Astrocyte of the cerebellum (primary cell): ENCODE measurements at regions not wholly inside any gene's neighbourhood (a gene's known extent, or its start where the extent isn't known, plus 50 kb on each side); places are given as distances from the start of the nearest gene placed in this dataset.

Source experiments
- DNase-seq: peaks from one replicate; pipeline ENCODE4 v3.0.0-alpha.2; 2011; ENCODE audit warnings: low read depth
- H3K4me3 ChIP-seq: 2 replicates; pipeline ENCODE4 v1.5.1; 2011; ENCODE audit warnings: mild to moderate bottlenecking, low read depth, low read length, moderate library complexity
- CTCF ChIP-seq: IDR thresholded peaks from 2 replicates; pipeline ENCODE4 v1.5.1; 2012; ENCODE audit warnings: low read length, low read depth, moderate library complexity, mild to moderate bottlenecking; ENCODE audit errors: missing control alignments
- in situ Hi-C: cut with HindIII; loops from 2 replicates; pipeline ENCODE4 v1.10.0; 2017; ENCODE audit warnings: low sequenced_read_pairs

- TF ChIP-seq CTCF = no peak
- in situ Hi-C loops = no loop called here
- no peak overlapping the region for H3K4me3 ChIP-seq
- no peak for DNase-seq
These were observed 294.8 kb downstream of the SNX13 start for GRCh38 chr7:17645500-17645899.

- in situ Hi-C loops = no loop called here
- peak; percentile 47 for TF ChIP-seq CTCF
- H3K4me3 ChIP-seq = no peak overlapping the region
- DNase-seq = peak; percentile 47
These were observed 293.9 kb downstream of the SNX13 start for GRCh38 chr7:17646253-17646956.

- in situ Hi-C loops = no loop called here
- no peak for TF ChIP-seq CTCF
- no peak overlapping the region for H3K4me3 ChIP-seq
- no peak for DNase-seq
These were observed 289.0 kb downstream of the SNX13 start for GRCh38 chr7:17651341-17651740.

- no peak overlapping the region for H3K4me3 ChIP-seq
- DNase-seq = peak; percentile 88
- TF ChIP-seq CTCF = peak; percentile 51
- in situ Hi-C loops = no loop called here
These were observed 288.4 kb downstream of the SNX13 start for GRCh38 chr7:17651863-17652385.

- TF ChIP-seq CTCF = no peak
- in situ Hi-C loops = no loop called here
- no peak for DNase-seq
- no peak overlapping the region for H3K4me3 ChIP-seq
These were observed 285.4 kb downstream of the SNX13 start for GRCh38 chr7:17654940-17655339.

GRCh38 chr7:17659126-17659525, 281.2 kb downstream of the SNX13 start:
- TF ChIP-seq CTCF = no peak
- in situ Hi-C loops = no loop called here
- H3K4me3 ChIP-seq = no peak overlapping the region
- no peak for DNase-seq
